BJ (cell line): ENCODE measurements at regions not wholly inside any gene's neighbourhood (a gene's known extent, or its start where the extent isn't known, plus 50 kb on each side); places are given as distances from the start of the nearest gene placed in this dataset.

ENCODE experiments used
- CTCF ChIA-PET: fragments of 350-600 bp; formaldehyde crosslinking; extraction: SDS; loops from one replicate; lab custom pipeline; 2021; ENCODE audit warnings: antibody characterized with exemption, inconsistent platforms; lab: Yijun Ruan, JAX
- POLR2A ChIA-PET: fragments of 300-600 bp; sonication (Branson Sonifier 250); formaldehyde crosslinking; extraction: SDS; loops from one replicate; lab custom pipeline; 2021; ENCODE audit warnings: antibody characterized with exemption; lab: Charles Lee
- DNase-seq: peaks from one replicate; pipeline ENCODE4 v3.0.0-alpha.2; 2011; ENCODE audit warnings: low read depth
- H3K27me3 ChIP-seq: 2 replicates; pipeline ENCODE4 v1.6.0; 2011; ENCODE audit warnings: low read length; ENCODE audit not compliant: control insufficient read depth, insufficient read depth
- H3K36me3 ChIP-seq: 2 replicates; pipeline ENCODE4 v1.5.1; 2011; ENCODE audit warnings: low read length; ENCODE audit not compliant: control insufficient read depth, insufficient read depth
- H3K4me3 ChIP-seq: 2 replicates; pipeline ENCODE4 v1.5.1; 2011; ENCODE audit warnings: low read depth, mild to moderate bottlenecking, control low read depth, low read length
- TF ChIP-seq, protein P1 (sequence below): IDR thresholded peaks from 2 replicates; pipeline ENCODE4 v1.5.1; 2011; ENCODE audit warnings: low read depth, mild to moderate bottlenecking, control low read depth, inconsistent platforms, low read length, moderate library complexity; ENCODE audit not compliant: insufficient read depth

DNA sequence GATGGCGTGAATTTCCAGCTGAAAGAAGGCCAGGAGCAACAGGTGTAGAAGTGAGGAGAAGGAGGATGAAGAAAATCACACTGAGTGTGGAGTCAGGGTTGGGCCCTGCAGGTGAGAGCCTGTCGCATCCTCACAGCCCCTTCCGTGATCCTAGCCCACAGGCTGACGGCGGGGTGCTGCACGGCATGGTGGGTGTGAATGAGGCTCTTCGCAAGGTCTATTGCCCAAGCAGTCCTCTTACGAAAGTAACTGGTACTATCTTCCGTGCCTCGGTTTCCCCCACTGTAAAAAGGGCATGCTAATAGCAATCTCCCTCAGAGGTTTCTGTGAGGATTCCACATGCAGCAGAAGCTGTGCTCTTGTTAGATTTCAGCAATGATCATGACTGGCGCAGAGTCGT, 129.9 kb upstream of the TNS3 start:
- Histone ChIP-seq H3K27me3 (no peaks in the 10 kb centered on the region), H3K36me3 (no peaks in the 10 kb centered on the region), H3K4me3 (no peak overlapping the region)
- TF ChIP-seq, protein P1, sequence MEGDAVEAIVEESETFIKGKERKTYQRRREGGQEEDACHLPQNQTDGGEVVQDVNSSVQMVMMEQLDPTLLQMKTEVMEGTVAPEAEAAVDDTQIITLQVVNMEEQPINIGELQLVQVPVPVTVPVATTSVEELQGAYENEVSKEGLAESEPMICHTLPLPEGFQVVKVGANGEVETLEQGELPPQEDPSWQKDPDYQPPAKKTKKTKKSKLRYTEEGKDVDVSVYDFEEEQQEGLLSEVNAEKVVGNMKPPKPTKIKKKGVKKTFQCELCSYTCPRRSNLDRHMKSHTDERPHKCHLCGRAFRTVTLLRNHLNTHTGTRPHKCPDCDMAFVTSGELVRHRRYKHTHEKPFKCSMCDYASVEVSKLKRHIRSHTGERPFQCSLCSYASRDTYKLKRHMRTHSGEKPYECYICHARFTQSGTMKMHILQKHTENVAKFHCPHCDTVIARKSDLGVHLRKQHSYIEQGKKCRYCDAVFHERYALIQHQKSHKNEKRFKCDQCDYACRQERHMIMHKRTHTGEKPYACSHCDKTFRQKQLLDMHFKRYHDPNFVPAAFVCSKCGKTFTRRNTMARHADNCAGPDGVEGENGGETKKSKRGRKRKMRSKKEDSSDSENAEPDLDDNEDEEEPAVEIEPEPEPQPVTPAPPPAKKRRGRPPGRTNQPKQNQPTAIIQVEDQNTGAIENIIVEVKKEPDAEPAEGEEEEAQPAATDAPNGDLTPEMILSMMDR, result no peak
- ChIA-PET POLR2A (no interaction called here), CTCF (no interaction called here)
- DNase-seq, result no peak

DNA sequence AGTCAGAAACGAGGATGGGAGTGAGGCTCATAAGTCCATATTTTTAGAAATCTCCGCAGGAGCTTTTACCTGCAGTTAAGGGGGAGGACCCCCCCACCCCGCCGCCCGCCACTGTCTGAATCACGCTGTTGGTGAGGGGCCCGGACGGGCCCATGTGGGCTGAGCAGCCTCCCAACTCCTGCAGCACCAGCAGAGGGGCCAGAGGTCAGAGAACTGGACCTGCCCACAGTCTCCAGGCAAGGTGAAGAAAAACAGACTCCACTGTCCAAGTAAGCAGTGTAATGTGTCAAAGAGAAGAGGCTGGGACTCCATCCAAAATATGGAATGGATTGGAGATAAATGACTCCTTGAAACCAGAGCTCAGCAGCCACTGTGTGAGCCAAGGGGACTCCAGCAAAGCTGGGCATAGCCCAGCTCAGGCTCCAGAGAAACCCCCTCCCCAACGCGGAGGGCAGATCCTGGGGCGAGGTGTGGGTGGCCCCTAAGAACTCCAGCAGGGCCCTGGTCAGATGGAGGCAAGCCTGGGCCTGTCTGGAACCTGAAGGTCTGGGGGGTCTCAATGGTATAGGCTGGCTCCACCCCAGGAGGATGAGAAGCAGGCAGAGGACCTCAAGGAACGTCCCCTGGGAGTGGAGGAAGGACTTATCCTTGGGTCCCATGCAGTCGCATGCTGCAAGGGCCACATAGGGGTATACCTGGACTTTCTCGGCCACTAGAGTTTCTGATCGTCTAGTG, 128.5 kb upstream of the TNS3 start:
- Histone ChIP-seq H3K36me3 (no peaks in the 10 kb centered on the region), H3K4me3 (no peak overlapping the region), H3K27me3 (no peaks in the 10 kb centered on the region)
- POLR2A ChIA-PET, result no interaction called here
- no peak for DNase-seq
- TF ChIP-seq, protein P1, result no peak
- CTCF ChIA-PET, result no interaction called here

DNA sequence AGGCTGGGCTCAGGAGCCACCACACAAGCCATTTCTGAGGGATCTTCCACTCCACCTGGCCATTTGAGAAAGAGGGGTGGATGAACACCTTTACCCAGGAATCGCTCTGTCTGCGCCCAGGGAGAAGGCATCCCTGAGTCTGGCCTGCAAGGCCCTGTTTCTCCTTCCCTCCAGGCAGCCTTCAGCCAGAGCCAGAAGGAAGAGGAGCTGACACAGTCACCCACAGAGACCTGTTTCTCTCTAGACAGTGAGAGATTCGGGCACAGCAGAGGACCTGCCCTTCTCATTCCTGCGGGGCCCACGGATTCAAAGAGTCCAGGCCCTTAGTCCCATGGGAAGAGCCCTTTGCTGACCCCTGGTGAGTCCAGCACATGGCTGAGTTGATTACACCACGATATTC, 127.5 kb upstream of the TNS3 start:
- ChIA-PET CTCF (no interaction called here), POLR2A (no interaction called here)
- Histone ChIP-seq H3K4me3 (no peak overlapping the region), H3K36me3 (no peaks in the 10 kb centered on the region), H3K27me3 (no peaks in the 10 kb centered on the region)
- TF ChIP-seq, protein P1, result no peak
- DNase-seq, result no peak

DNA sequence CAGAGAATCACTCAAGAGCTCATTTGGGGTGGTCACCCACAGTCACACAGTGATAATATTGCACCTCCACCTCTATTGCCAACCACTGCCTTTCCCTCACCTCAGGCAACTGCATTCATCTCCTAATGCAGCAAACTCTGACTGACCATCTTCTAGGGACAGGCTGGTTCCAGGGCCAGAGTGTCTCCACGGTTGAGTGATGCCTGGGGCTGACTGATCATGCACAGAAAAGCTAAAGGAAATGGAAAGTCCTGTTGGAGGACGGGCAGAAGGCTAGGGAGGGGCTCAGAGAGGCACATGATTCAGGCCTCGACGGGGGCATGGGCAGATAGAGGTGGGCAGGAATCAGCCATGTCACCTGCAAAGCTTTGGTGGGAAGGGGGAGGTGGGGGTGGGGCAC, 127.1 kb upstream of the TNS3 start:
- Histone ChIP-seq H3K36me3 (no peaks in the 10 kb centered on the region), H3K4me3 (no peak overlapping the region), H3K27me3 (no peaks in the 10 kb centered on the region)
- ChIA-PET POLR2A (no interaction called here), CTCF (interaction anchor here (0.6 kb wide), 1 partner anchor 33 kb away, joined by 3 read pairs; no protein-coding TSS in a partner anchor)
- no peak for DNase-seq
- TF ChIP-seq, protein P1, result no peak

DNA sequence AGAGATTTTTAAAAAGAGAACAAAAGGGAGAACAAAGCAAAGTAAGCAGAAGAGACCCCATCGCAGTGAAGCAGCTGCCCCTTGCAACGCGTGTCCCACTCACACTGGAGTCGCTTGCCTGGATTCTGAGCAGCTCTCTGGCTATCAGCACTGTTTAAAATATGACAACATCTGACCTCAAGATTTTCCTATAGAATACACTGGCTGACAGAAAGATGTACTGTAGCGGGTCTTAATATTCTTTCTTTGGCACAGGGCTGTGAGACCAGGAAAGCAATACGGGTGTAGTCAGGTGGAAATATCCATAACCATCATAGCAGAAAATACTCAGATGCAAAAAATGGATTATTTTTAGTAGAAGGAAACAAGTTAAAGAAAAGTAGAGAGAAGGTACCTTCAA, 125.7 kb upstream of the TNS3 start:
- TF ChIP-seq, protein P1, result no peak
- no peak overlapping the region for H3K4me3 ChIP-seq

More for the DNA sequence above, 125.7 kb upstream of the TNS3 start:
- Histone ChIP-seq H3K36me3 (no peaks in the 10 kb centered on the region), H3K27me3 (no peaks in the 10 kb centered on the region)
- no peak for DNase-seq
- ChIA-PET POLR2A (no interaction called here), CTCF (no interaction called here)
